IMR-90 (cell line): ENCODE measurements at regions not wholly inside any gene's neighbourhood (a gene's known extent, or its start where the extent isn't known, plus 50 kb on each side); places are given as distances from the start of the nearest gene placed in this dataset.

Experiments
- ATAC-seq: fragments of 200-7000 bp; cut with Tn5 transposase; 2 replicates; pipeline ENCODE4 v1.9.1; 2020; ENCODE audit warnings: low read depth, mild to moderate bottlenecking, moderate library complexity
- BruUV-seq: library from RNA; stranded (reverse); fragments of 400-500 nt; replicated peaks from 2 replicates; lab custom pipeline; 2021; lab: Mats Ljungman, UMichigan
- CTCF ChIA-PET: fragments of 300-600 bp; formaldehyde crosslinking; extraction: SDS; loops from one replicate; lab custom pipeline; 2021; ENCODE audit warnings: antibody characterized with exemption; lab: Yijun Ruan, JAX
- POLR2A ChIA-PET: fragments of 300-600 bp; sonication (Branson Sonifier 250); formaldehyde crosslinking; loops from one replicate; lab custom pipeline; 2022; ENCODE audit warnings: antibody characterized with exemption; ENCODE audit not compliant: unreplicated experiment; lab: Charles Lee
- DNase-seq: peaks from one replicate; pipeline ENCODE4 v3.0.0; 2013
- H2AFZ ChIP-seq: replicated peaks from 2 replicates; pipeline ENCODE3; 2013; ENCODE audit warnings: low read length, mild to moderate bottlenecking; ENCODE audit not compliant: poor library complexity
- H2AK5ac ChIP-seq: 2 replicates; pipeline ENCODE4 v1.6.1; 2013; ENCODE audit warnings: low read depth, low read length, inconsistent platforms
- H2AK9ac ChIP-seq: replicated peaks from 2 replicates; pipeline ENCODE3; 2013; ENCODE audit warnings: mild to moderate bottlenecking, low read depth, low read length, moderate library complexity; ENCODE audit not compliant: poor library complexity
- H2BK120ac ChIP-seq: 2 replicates; pipeline ENCODE4 v1.6.1; 2013; ENCODE audit warnings: low read depth, low read length, inconsistent platforms
- H2BK15ac ChIP-seq: 3 replicates; pipeline ENCODE4 v1.6.1; 2013; ENCODE audit warnings: low read depth, low read length, inconsistent platforms
- H2BK20ac ChIP-seq: 2 replicates; pipeline ENCODE4 v1.6.1; 2013; ENCODE audit warnings: low read depth, mild to moderate bottlenecking, inconsistent platforms, low read length, moderate library complexity
- H2BK5ac ChIP-seq: 2 replicates; pipeline ENCODE4 v1.6.1; 2013; ENCODE audit warnings: mild to moderate bottlenecking, low read depth, low read length, inconsistent platforms; ENCODE audit not compliant: poor library complexity, severe bottlenecking
- H3K14ac ChIP-seq: replicated peaks from 2 replicates; pipeline ENCODE4 v1.6.1; 2013; ENCODE audit warnings: low read depth, low read length, inconsistent platforms
- H3K18ac ChIP-seq: 2 replicates; pipeline ENCODE4 v1.6.1; 2013; ENCODE audit warnings: low read depth, low read length, control low read depth
- H3K23ac ChIP-seq: 2 replicates; pipeline ENCODE4 v1.6.1; 2013; ENCODE audit warnings: low read depth, low read length, inconsistent platforms
- H3K27ac ChIP-seq: 2 replicates; pipeline ENCODE4 v1.5.1; 2013; ENCODE audit warnings: mild to moderate bottlenecking, control low read depth, low read length; ENCODE audit not compliant: insufficient read depth
- H3K27me3 ChIP-seq: 2 replicates; pipeline ENCODE4 v1.6.1; 2013; ENCODE audit warnings: low read length; ENCODE audit not compliant: control insufficient read depth, insufficient read depth
- H3K36me3 ChIP-seq: 2 replicates; pipeline ENCODE4 v1.6.1; 2013; ENCODE audit warnings: low read length, mixed read lengths; ENCODE audit not compliant: control insufficient read depth, insufficient read depth
- H3K4ac ChIP-seq: 2 replicates; pipeline ENCODE4 v1.6.1; 2013; ENCODE audit warnings: low read depth, low read length, inconsistent platforms
- H3K4me1 ChIP-seq: 2 replicates; pipeline ENCODE4 v1.6.1; 2013; ENCODE audit warnings: low read length, mixed read lengths; ENCODE audit not compliant: control insufficient read depth, insufficient read depth
- H3K4me2 ChIP-seq: 2 replicates; pipeline ENCODE4 v1.6.1; 2013; ENCODE audit warnings: low read depth, mild to moderate bottlenecking, control low read depth, low read length, moderate library complexity
- H3K4me3 ChIP-seq: 2 replicates; pipeline ENCODE4 v1.5.1; 2013; ENCODE audit warnings: low read depth, mild to moderate bottlenecking, control low read depth, low read length, moderate library complexity; ENCODE audit not compliant: insufficient read depth
- H3K56ac ChIP-seq: 2 replicates; pipeline ENCODE4 v1.6.1; 2013; ENCODE audit warnings: low read length, inconsistent platforms; ENCODE audit not compliant: insufficient read depth; ENCODE audit errors: extremely low read depth
- H3K79me1 ChIP-seq, 2 experiments: 2 replicates each; pipeline ENCODE4 v1.6.1; 2013; ENCODE audit warnings: low read length in 2 of 2, inconsistent platforms in 1 of 2, low read depth in 1 of 2
- H3K9ac ChIP-seq: 2 replicates; pipeline ENCODE4 v1.6.1; 2013; ENCODE audit warnings: low read depth, low read length, control low read depth
- H3K9me1 ChIP-seq: 2 replicates; pipeline ENCODE4 v1.6.1; 2013; ENCODE audit warnings: low read length, inconsistent platforms; ENCODE audit not compliant: insufficient read depth
- H3K9me3 ChIP-seq: 2 replicates; pipeline ENCODE4 v1.6.1; 2013; ENCODE audit warnings: low read length; ENCODE audit not compliant: control insufficient read depth, insufficient read depth
- H4K20me1 ChIP-seq: 2 replicates; pipeline ENCODE4 v1.6.1; 2013; ENCODE audit warnings: low read length, inconsistent platforms; ENCODE audit not compliant: insufficient read depth
- H4K5ac ChIP-seq: 2 replicates; pipeline ENCODE4 v1.6.1; 2013; ENCODE audit warnings: mild to moderate bottlenecking, low read depth, low read length, control low read depth
- H4K8ac ChIP-seq, 2 experiments: 2 replicates each; pipeline ENCODE4 v1.6.1; 2013; ENCODE audit warnings: low read depth in 2 of 2, low read length in 2 of 2, control low read depth in 1 of 2, inconsistent platforms in 1 of 2
- H4K91ac ChIP-seq: 2 replicates; pipeline ENCODE4 v1.6.1; 2013; ENCODE audit warnings: low read depth, low read length, inconsistent platforms; ENCODE audit not compliant: insufficient read depth
- BHLHE40 ChIP-seq: fragments of 150-350 bp; IDR thresholded peaks from 2 replicates; pipeline ENCODE4 v1.6.1; 2016; ENCODE audit warnings: mild to moderate bottlenecking, low read depth, low read length
- CEBPB ChIP-seq: IDR thresholded peaks from 2 replicates; pipeline ENCODE4 v1.6.1; 2012; ENCODE audit warnings: low read depth, low read length, improper control_type of control experiment
- CHD1 ChIP-seq: IDR thresholded peaks from 2 replicates; pipeline ENCODE4 v1.6.1; 2012; ENCODE audit warnings: low read depth, low read length, improper control_type of control experiment
- FOS ChIP-seq: fragments of 150-350 bp; IDR thresholded peaks from 2 replicates; pipeline ENCODE4 v1.6.1; 2016; ENCODE audit warnings: low read depth, low read length
- MAFK ChIP-seq: IDR thresholded peaks from 2 replicates; pipeline ENCODE4 v1.6.1; 2012; ENCODE audit warnings: low read depth, low read length, improper control_type of control experiment
- MAZ ChIP-seq: IDR thresholded peaks from 2 replicates; pipeline ENCODE4 v1.6.1; 2012; ENCODE audit warnings: low read depth, mild to moderate bottlenecking, low read length, improper control_type of control experiment, moderate library complexity, borderline replicate concordance
- MXI1 ChIP-seq: IDR thresholded peaks from 2 replicates; pipeline ENCODE4 v1.6.1; 2012; ENCODE audit warnings: low read depth, mild to moderate bottlenecking, low read length, moderate library complexity, borderline replicate concordance
- NFE2L2 ChIP-seq: fragments of 150-350 bp; IDR thresholded peaks from 2 replicates; pipeline ENCODE4 v1.6.1; 2016; ENCODE audit warnings: low read depth, mild to moderate bottlenecking, low read length
- POLR2A ChIP-seq: IDR thresholded peaks from 2 replicates; pipeline ENCODE4 v1.6.1; 2012; ENCODE audit warnings: mild to moderate bottlenecking, low read depth, low read length
- RAD21 ChIP-seq: IDR thresholded peaks from 2 replicates; pipeline ENCODE4 v1.6.1; 2012; ENCODE audit warnings: low read length, improper control_type of control experiment
- RCOR1 ChIP-seq: IDR thresholded peaks from 2 replicates; pipeline ENCODE4 v1.6.1; 2012; ENCODE audit warnings: mild to moderate bottlenecking, low read length, improper control_type of control experiment; ENCODE audit not compliant: insufficient replicate concordance
- RFX5 ChIP-seq: IDR thresholded peaks from 2 replicates; pipeline ENCODE4 v1.8.0; 2012; ENCODE audit warnings: low read depth, mild to moderate bottlenecking, low read length, moderate library complexity
- SMC3 ChIP-seq: fragments of 150-350 bp; IDR thresholded peaks from 2 replicates; pipeline ENCODE4 v1.6.1; 2016; ENCODE audit warnings: low read depth, mild to moderate bottlenecking, antibody characterized with exemption, low read length, moderate library complexity
- WGBS, 2 experiments: methylation state at CpG; one replicate each; pipeline versions ENCODE4 v1.1.5 to v1.1.7; 2013; ENCODE audit warnings: missing lambda C conversion rate in 2 of 2; ENCODE audit not compliant: insufficient read length in 1 of 2; ENCODE audit errors: extremely low coverage in 2 of 2; 5-methylcytosine and 5-hydroxymethylcytosine counted together
- dilution Hi-C: fragments of 300-500 bp; cut with HindIII; formaldehyde crosslinking; loops from one replicate; pipeline ENCODE4 v1.14.3; 2018; ENCODE audit warnings: low sequenced_read_pairs; ENCODE audit not compliant: unreplicated experiment
- in situ Hi-C: fragments of 300-500 bp; cut with MboI; formaldehyde crosslinking; loops from 3 replicates; pipeline ENCODE4 v1.14.3; 2019; ENCODE audit warnings: low sequenced_read_pairs, inconsistent platforms, mixed read lengths
- intact Hi-C: fragments of 100-400 bp; cut with micrococcal nuclease; formaldehyde crosslinking; loops from 2 replicates; pipeline ENCODE4 v1.10.0; 2022
- TF ChIP-seq, protein P1 (sequence below): fragments of 150-350 bp; IDR thresholded peaks from 2 replicates; pipeline ENCODE4 v1.6.1; 2017; ENCODE audit warnings: mild to moderate bottlenecking, antibody characterized with exemption, low read length, low read depth
- TF ChIP-seq, protein P2 (sequence below): conservative IDR thresholded peaks from 2 replicates; pipeline ENCODE4 v1.5.1; 2012; ENCODE audit warnings: mild to moderate bottlenecking, low read depth, low read length, improper control_type of control experiment
- TF ChIP-seq, protein P3 (sequence below): fragments of 150-350 bp; IDR thresholded peaks from 2 replicates; pipeline ENCODE4 v1.6.1; 2016; ENCODE audit warnings: low read depth, mild to moderate bottlenecking, low read length, moderate library complexity, borderline replicate concordance

DNA sequence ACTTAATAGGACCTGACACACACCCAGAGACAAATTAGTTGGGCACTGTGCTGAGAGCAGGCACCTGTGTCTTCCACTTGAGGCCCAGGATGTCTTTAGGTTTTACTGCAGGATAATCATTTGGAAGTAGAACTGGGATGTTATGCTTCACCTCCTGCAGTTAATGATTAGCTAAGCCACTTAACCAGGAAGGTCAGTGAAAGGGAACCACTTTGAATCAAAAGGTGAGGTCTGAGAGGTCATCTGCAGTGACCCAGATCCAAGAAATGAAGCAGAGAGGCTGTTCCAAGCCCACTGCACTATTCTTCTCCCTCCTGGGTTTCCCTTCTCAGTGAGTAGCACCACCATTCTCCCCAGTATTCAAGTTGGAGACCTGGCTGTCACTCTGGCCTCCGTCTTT is 110.5 kb downstream of the SNX18 start:
- H4K91ac ChIP-seq: no peak overlapping the region
- TF ChIP-seq RAD21 (no peak), BHLHE40 (no peak), POLR2A (no peak), RFX5 (no peak), NFE2L2 (no peak), SMC3 (no peak), MAFK (no peak), RCOR1 (no peak), MAZ (no peak), FOS (no peak), CHD1 (no peak), MXI1 (no peak), CEBPB (no peak)
- TF ChIP-seq, protein P1, sequence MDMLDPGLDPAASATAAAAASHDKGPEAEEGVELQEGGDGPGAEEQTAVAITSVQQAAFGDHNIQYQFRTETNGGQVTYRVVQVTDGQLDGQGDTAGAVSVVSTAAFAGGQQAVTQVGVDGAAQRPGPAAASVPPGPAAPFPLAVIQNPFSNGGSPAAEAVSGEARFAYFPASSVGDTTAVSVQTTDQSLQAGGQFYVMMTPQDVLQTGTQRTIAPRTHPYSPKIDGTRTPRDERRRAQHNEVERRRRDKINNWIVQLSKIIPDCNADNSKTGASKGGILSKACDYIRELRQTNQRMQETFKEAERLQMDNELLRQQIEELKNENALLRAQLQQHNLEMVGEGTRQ: no peak
- TF ChIP-seq, protein P2, sequence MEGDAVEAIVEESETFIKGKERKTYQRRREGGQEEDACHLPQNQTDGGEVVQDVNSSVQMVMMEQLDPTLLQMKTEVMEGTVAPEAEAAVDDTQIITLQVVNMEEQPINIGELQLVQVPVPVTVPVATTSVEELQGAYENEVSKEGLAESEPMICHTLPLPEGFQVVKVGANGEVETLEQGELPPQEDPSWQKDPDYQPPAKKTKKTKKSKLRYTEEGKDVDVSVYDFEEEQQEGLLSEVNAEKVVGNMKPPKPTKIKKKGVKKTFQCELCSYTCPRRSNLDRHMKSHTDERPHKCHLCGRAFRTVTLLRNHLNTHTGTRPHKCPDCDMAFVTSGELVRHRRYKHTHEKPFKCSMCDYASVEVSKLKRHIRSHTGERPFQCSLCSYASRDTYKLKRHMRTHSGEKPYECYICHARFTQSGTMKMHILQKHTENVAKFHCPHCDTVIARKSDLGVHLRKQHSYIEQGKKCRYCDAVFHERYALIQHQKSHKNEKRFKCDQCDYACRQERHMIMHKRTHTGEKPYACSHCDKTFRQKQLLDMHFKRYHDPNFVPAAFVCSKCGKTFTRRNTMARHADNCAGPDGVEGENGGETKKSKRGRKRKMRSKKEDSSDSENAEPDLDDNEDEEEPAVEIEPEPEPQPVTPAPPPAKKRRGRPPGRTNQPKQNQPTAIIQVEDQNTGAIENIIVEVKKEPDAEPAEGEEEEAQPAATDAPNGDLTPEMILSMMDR: no peak
- TF ChIP-seq, protein P3, sequence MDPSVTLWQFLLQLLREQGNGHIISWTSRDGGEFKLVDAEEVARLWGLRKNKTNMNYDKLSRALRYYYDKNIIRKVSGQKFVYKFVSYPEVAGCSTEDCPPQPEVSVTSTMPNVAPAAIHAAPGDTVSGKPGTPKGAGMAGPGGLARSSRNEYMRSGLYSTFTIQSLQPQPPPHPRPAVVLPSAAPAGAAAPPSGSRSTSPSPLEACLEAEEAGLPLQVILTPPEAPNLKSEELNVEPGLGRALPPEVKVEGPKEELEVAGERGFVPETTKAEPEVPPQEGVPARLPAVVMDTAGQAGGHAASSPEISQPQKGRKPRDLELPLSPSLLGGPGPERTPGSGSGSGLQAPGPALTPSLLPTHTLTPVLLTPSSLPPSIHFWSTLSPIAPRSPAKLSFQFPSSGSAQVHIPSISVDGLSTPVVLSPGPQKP: no peak
- no TSS peak for BruUV-seq
- peaks cover 15% of the 10 kb centered on the region for H3K4me1 ChIP-seq
- H3K56ac ChIP-seq: no peak overlapping the region
- no peaks in the 10 kb centered on the region for H4K20me1 ChIP-seq
- no peak overlapping the region for H3K23ac ChIP-seq
- H2AFZ ChIP-seq: no peak overlapping the region
- H3K9me1 ChIP-seq: peaks cover 14% of the 10 kb centered on the region
- H4K8ac ChIP-seq: no peak overlapping the region
- ChIA-PET POLR2A (no interaction called here), CTCF (no interaction called here)
- no peak overlapping the region for H3K4me3 ChIP-seq
- dilution Hi-C loops (no loop called here), in situ Hi-C loops (no loop called here), intact Hi-C loops (no loop called here)
- H3K4me2 ChIP-seq: no peak overlapping the region
- H3K18ac ChIP-seq: peak overlapping the region; percentile 22; the same call in 1 of the 2 replicates
- no peaks in the 10 kb centered on the region for H3K9me3 ChIP-seq
- H3K4ac ChIP-seq: peak overlapping the region; percentile 44
- no peak overlapping the region for H3K9ac ChIP-seq
- H3K27me3 ChIP-seq: no peaks in the 10 kb centered on the region
- ATAC-seq: no peak
- no peak overlapping the region for H2AK9ac ChIP-seq
- H2AK5ac ChIP-seq: peak overlapping the region; percentile 12; the same call in 1 of the 2 replicates
- H3K14ac ChIP-seq: no peak overlapping the region
- H2BK20ac ChIP-seq: no peak overlapping the region
- no peak overlapping the region for H3K27ac ChIP-seq
- H3K36me3 ChIP-seq: no peaks in the 10 kb centered on the region
- 0 out of 3 replicates have a peak overlapping the region, but pooled peaks have one; percentile 38 for H2BK15ac ChIP-seq
- no peaks in the 10 kb centered on the region; a peak in 1 of 4 replicates for H3K79me1 ChIP-seq
- no peak overlapping the region for H4K5ac ChIP-seq
- no peak overlapping the region for H2BK5ac ChIP-seq
- WGBS, 2 experiments: 100% methylated on average over 1 of the region's 1 CpG; no CpG with 5 or more reads in 1 of the 2 experiments
- no peak overlapping the region for H2BK120ac ChIP-seq
- no peak for DNase-seq
